CD14-positive monocyte (primary cell): ENCODE measurements at regions not wholly inside any gene's neighbourhood (a gene's known extent, or its start where the extent isn't known, plus 50 kb on each side); places are given as distances from the start of the nearest gene placed in this dataset.

Experiments used
- DNase-seq, 3 donors: peaks; one replicate each; pipeline ENCODE4 v3.0.0-alpha.2; 2011 to 2022
- H2AFZ ChIP-seq: 2 replicates; pipeline ENCODE4 v1.6.0; 2012; ENCODE audit warnings: mild to moderate bottlenecking, low read depth, low read length, inconsistent platforms; ENCODE audit not compliant: insufficient read depth, poor library complexity, severe bottlenecking
- H3K27ac ChIP-seq, 2 donors: 1 replicate in 1 of 2; 2 replicates in 1 of 2; pipeline ENCODE4 v1.5.1; 2012 to 2013; ENCODE audit warnings: low read length in 2 of 2, control low read depth in 1 of 2, inconsistent platforms in 1 of 2, low read depth in 1 of 2, mild to moderate bottlenecking in 1 of 2
- H3K27me3 ChIP-seq, 2 donors: one replicate each; pipeline versions ENCODE4 v1.6.0 to v1.6.1; 2011 to 2013; ENCODE audit warnings: low read length in 2 of 2; ENCODE audit not compliant: control insufficient read depth in 2 of 2, insufficient read depth in 2 of 2
- H3K36me3 ChIP-seq, 2 donors: replicated peaks in 1 of 2; 1 replicate in 1 of 2; 2 replicates in 1 of 2; pipeline versions ENCODE4 v1.5.1 to v1.6.1; 2012 to 2013; ENCODE audit warnings: low read length in 2 of 2, control low read depth in 1 of 2, inconsistent platforms in 1 of 2, mild to moderate bottlenecking in 1 of 2; ENCODE audit not compliant: insufficient read depth in 2 of 2, control insufficient read depth in 1 of 2
- H3K4me1 ChIP-seq, 2 donors: 1 replicate in 1 of 2; 2 replicates in 1 of 2; pipeline versions ENCODE4 v1.5.1 to v1.6.1; 2012 to 2013; ENCODE audit warnings: low read length in 2 of 2, control low read depth in 1 of 2, inconsistent platforms in 1 of 2, mild to moderate bottlenecking in 1 of 2, moderate library complexity in 1 of 2; ENCODE audit not compliant: insufficient read depth in 2 of 2, control insufficient read depth in 1 of 2
- H3K4me2 ChIP-seq: replicated peaks from 2 replicates; pipeline ENCODE3; 2012; ENCODE audit warnings: low read length, moderate library complexity, mild to moderate bottlenecking; ENCODE audit not compliant: poor library complexity, severe bottlenecking; ENCODE audit errors: extremely low read depth
- H3K4me3 ChIP-seq, 3 experiments: fragments of 200-600 bp in 1 of 3; sonication (generic) in 1 of 3; replicated peaks in 1 of 3; 1 replicate in 2 of 3; 2 replicates in 1 of 3; pipeline ENCODE4 v1.5.1; 2011 to 2013; ENCODE audit warnings: low read length in 3 of 3, mild to moderate bottlenecking in 3 of 3, control low read depth in 2 of 3, low read depth in 2 of 3, inconsistent platforms in 1 of 3, moderate library complexity in 1 of 3
- H3K79me2 ChIP-seq: 2 replicates; pipeline ENCODE4 v1.6.0; 2012; ENCODE audit warnings: mild to moderate bottlenecking, control low read depth, inconsistent platforms, low read length, moderate library complexity; ENCODE audit not compliant: insufficient read depth
- H3K9ac ChIP-seq: 2 replicates; pipeline ENCODE4 v1.6.0; 2017; ENCODE audit warnings: low read length, mild to moderate bottlenecking; ENCODE audit not compliant: insufficient read depth, poor library complexity, severe bottlenecking
- H3K9me3 ChIP-seq, 2 donors: replicated peaks in 1 of 2; 1 replicate in 1 of 2; 2 replicates in 1 of 2; pipeline versions ENCODE4 v1.5.1 to v1.6.1; 2012 to 2013; ENCODE audit warnings: low read length in 2 of 2, control low read depth in 1 of 2; ENCODE audit not compliant: control insufficient read depth in 1 of 2, insufficient read depth in 1 of 2
- H4K20me1 ChIP-seq: 2 replicates; pipeline ENCODE4 v1.6.0; 2012; ENCODE audit warnings: mild to moderate bottlenecking, low read length, control low read depth, moderate library complexity; ENCODE audit not compliant: insufficient read depth
- H3K27ac Mint-ChIP-seq, 7 donors: one replicate each; pipeline ENCODE4 v1.8.0; 2020; ENCODE audit warnings: mild to moderate bottlenecking in 7 of 7, mixed read lengths in 7 of 7, moderate library complexity in 6 of 7, inconsistent platforms in 2 of 7
- H3K27me3 Mint-ChIP-seq, 3 donors: one replicate each; pipeline ENCODE4 v1.8.0; 2021 to 2022; ENCODE audit warnings: low read depth in 3 of 3, mild to moderate bottlenecking in 3 of 3, mixed read lengths in 3 of 3, moderate library complexity in 3 of 3, inconsistent platforms in 1 of 3
- H3K36me3 Mint-ChIP-seq, 2 donors: one replicate each; pipeline ENCODE4 v1.8.0; 2020; ENCODE audit warnings: mixed read lengths in 2 of 2, inconsistent platforms in 1 of 2, mild to moderate bottlenecking in 1 of 2
- H3K4me1 Mint-ChIP-seq: one replicate; pipeline ENCODE4 v1.8.0; 2020; ENCODE audit warnings: mild to moderate bottlenecking, mixed read lengths
- H3K4me3 Mint-ChIP-seq, 2 donors: one replicate each; pipeline ENCODE4 v1.8.0; 2020; ENCODE audit warnings: mild to moderate bottlenecking in 2 of 2, mixed read lengths in 2 of 2, moderate library complexity in 1 of 2
- H3K9me3 Mint-ChIP-seq, 7 donors: one replicate each; pipeline ENCODE4 v1.8.0; 2020 to 2022; ENCODE audit warnings: mixed read lengths in 7 of 7, mild to moderate bottlenecking in 6 of 7, moderate library complexity in 6 of 7, inconsistent platforms in 2 of 7
- CTCF ChIP-seq: fragments of 200-600 bp; IDR thresholded peaks from one replicate; pipeline ENCODE4 v1.8.0; 2022; ENCODE audit warnings: antibody characterized with exemption, mild to moderate bottlenecking
- WGBS: methylation state at CpG from one replicate; pipeline ENCODE4 v1.1.5; 2013; ENCODE audit warnings: missing lambda C conversion rate; ENCODE audit not compliant: insufficient coverage; 5-methylcytosine and 5-hydroxymethylcytosine counted together
- intact Hi-C, 2 donors: fragments of 100-400 bp; cut with micrococcal nuclease; formaldehyde crosslinking; loops; one replicate each; pipeline versions ENCODE4 v1.15.0 to v1.15.1; 2023

GRCh38 chr17:71488851-71489250, 632.0 kb upstream of the SOX9 start:
- H3K27ac ChIP-seq: no peak overlapping the region
- Mint-ChIP-seq H3K4me3 (no peak overlapping the region), H3K27me3 (no peaks in the 10 kb centered on the region), H3K4me1 (no peaks in the 10 kb centered on the region), H3K27ac (no peak overlapping the region), H3K9me3 (peaks cover 0 to 7% (median 0%) of the 10 kb centered on the region in 7 donors), H3K36me3 (no peaks in the 10 kb centered on the region)
- no peaks in the 10 kb centered on the region for H3K9me3 ChIP-seq
- DNase-seq: no peak
- H3K36me3 ChIP-seq: no peaks in the 10 kb centered on the region
- no peaks in the 10 kb centered on the region for H4K20me1 ChIP-seq
- H3K9ac ChIP-seq: no peak overlapping the region
- no peaks in the 10 kb centered on the region for H3K79me2 ChIP-seq
- no peak overlapping the region for H3K4me3 ChIP-seq
- no peaks in the 10 kb centered on the region for H3K27me3 ChIP-seq
- intact Hi-C loops: no loop called here
- H3K4me2 ChIP-seq: no peak overlapping the region
- no peak overlapping the region for H2AFZ ChIP-seq
- no peaks in the 10 kb centered on the region for H3K4me1 ChIP-seq
- no peak for TF ChIP-seq CTCF

GRCh38 chr17:71494062-71494855, 626.6 kb upstream of the SOX9 start:
- no peaks in the 10 kb centered on the region for H3K4me1 ChIP-seq
- H3K4me2 ChIP-seq: no peak overlapping the region
- WGBS: no CpG with 5 or more reads among the region's 2 CpGs
- Mint-ChIP-seq H3K9me3 (peaks cover 0 to 7% (median 2%) of the 10 kb centered on the region in 7 donors), H3K36me3 (no peaks in the 10 kb centered on the region), H3K4me3 (no peak overlapping the region), H3K27me3 (no peaks in the 10 kb centered on the region), H3K4me1 (no peaks in the 10 kb centered on the region), H3K27ac (no peak overlapping the region)
- DNase-seq: no peak
- no peaks in the 10 kb centered on the region for H3K79me2 ChIP-seq
- intact Hi-C loops: no loop called here
- no peaks in the 10 kb centered on the region for H3K27me3 ChIP-seq
- H3K9me3 ChIP-seq: no peaks in the 10 kb centered on the region
- no peak overlapping the region for H3K9ac ChIP-seq
- H3K36me3 ChIP-seq: no peaks in the 10 kb centered on the region
- H3K4me3 ChIP-seq: no peak overlapping the region
- no peaks in the 10 kb centered on the region for H4K20me1 ChIP-seq
- H3K27ac ChIP-seq: no peak overlapping the region
- no peak for TF ChIP-seq CTCF
- no peak overlapping the region for H2AFZ ChIP-seq
